ENCODE measurements at regions not wholly inside any gene's neighbourhood (a gene's known extent, or its start where the extent isn't known, plus 50 kb on each side); places are given as distances from the start of the nearest gene placed in this dataset.

DNA sequence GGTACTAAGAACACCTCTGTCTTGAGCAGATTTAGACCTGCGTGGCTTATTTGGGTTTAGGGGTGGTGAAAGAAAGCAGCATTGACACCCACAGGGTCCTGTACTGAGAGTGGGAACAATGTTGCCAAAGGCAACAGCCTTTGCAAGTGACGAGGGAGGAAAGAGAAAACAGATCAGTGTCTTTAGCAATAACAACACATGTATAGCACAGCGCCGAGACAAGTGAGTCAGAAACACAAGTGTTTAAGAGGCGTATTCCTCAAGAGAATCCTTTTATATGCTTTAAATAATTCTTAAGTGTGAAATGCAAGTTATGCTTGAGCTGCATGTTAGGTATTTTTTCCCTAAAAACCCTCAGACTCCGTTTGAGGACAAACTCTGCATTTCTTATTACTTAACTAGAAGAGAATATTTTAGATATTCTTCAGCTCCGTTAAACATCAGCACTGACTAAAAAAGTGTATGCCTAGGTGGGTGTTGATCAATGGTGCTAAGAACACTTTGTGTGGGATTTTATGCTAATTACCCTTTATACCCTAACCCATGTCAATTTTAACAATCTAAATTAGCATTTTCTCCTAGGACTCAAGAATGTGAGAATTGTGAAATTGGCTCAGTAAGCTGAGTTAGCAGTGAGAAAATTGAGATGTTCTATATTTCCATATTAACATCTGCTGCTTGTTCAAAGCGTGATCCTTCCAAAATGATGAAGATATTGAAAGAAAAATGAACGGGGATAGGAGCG is 1095.4 kb upstream of the CELF2 start:
- dilution Hi-C loops (cut with MboI; ENCODE audit: extremely low pct_ligation_motif_present, low sequenced_read_pairs) = no loop called here
- TF ChIP-seq JUN (IDR thresholded peaks at IDR 0.05; ENCODE audit: borderline replicate concordance, insufficient read depth, insufficient read length, low read depth) (no peak), EZH2 (IDR thresholded peaks at IDR 0.05; ENCODE audit: borderline replicate concordance, low read depth, low read length, severe bottlenecking) (no peak), FOS (IDR thresholded peaks at IDR 0.05; ENCODE audit: borderline replicate concordance, insufficient read depth, low read length) (no peak), MYC (IDR thresholded peaks at IDR 0.05; ENCODE audit: low read depth, low read length) (no peak), CTCF (IDR thresholded peaks at IDR 0.05; ENCODE audit: extremely low read depth in 1 of 2, insufficient read depth in 1 of 2, low read depth in 1 of 2, low read length in 2 of 2) (no peak), GATA2 (IDR thresholded peaks at IDR 0.05; ENCODE audit: insufficient read depth, insufficient read length, low read depth, low read length) (no peak)
- TF ChIP-seq, protein P1, sequence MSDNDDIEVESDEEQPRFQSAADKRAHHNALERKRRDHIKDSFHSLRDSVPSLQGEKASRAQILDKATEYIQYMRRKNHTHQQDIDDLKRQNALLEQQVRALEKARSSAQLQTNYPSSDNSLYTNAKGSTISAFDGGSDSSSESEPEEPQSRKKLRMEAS (IDR thresholded peaks at IDR 0.05; ENCODE audit: insufficient read depth, insufficient read length) = no peak
- no TSS peak for BruUV-seq (replicated peaks)
- no peaks in the 10 kb centered on the region for H3K27me3 ChIP-seq (ENCODE audit: control insufficient read depth in 2 of 2, insufficient read depth in 2 of 2, low read length in 2 of 2)
- H2AFZ ChIP-seq (ENCODE audit: low read depth, low read length) = no peak overlapping the region
- no peak for DNase-seq (ENCODE audit: low read depth, low spot score)
- CTCF ChIA-PET = no interaction called here
- POLR2A ChIA-PET = no interaction called here
- H3K27ac ChIP-seq (ENCODE audit: insufficient read depth, low read depth, low read length) = no peak overlapping the region
- no peaks in the 10 kb centered on the region for H3K4me1 ChIP-seq (ENCODE audit: control insufficient read depth, extremely low read depth, insufficient read depth, low read length)
- H3K9ac ChIP-seq (replicated peaks; ENCODE audit: extremely low read depth, insufficient read depth, low read length) = no peak overlapping the region
- H3K4me2 ChIP-seq (ENCODE audit: insufficient read depth, low read length) = no peak overlapping the region
- no peak for FAIRE-seq
- no peaks in the 10 kb centered on the region for H3K9me1 ChIP-seq (replicated peaks; ENCODE audit: control insufficient read depth, extremely low read depth, insufficient read depth, low read length)
- intact Hi-C loops (cut with micrococcal nuclease) = no loop called here
- H3K4me3 ChIP-seq (replicated peaks in 1 of 3; ENCODE audit: insufficient read depth in 1 of 3, low read depth in 1 of 3, low read length in 3 of 3) = no peak overlapping the region
- H3K36me3 ChIP-seq (ENCODE audit: control insufficient read depth in 2 of 2, extremely low read depth in 1 of 2, insufficient read depth in 2 of 2, low read length in 2 of 2) = no peaks in the 10 kb centered on the region
- no peaks in the 10 kb centered on the region for H3K79me2 ChIP-seq (ENCODE audit: control insufficient read depth, insufficient read depth, low read length)
- H3K9me3 ChIP-seq (replicated peaks; ENCODE audit: control insufficient read depth, insufficient read depth, low read length) = peaks cover 2% of the 10 kb centered on the region
- no peaks in the 10 kb centered on the region for H4K20me1 ChIP-seq (replicated peaks; ENCODE audit: control insufficient read depth, extremely low read depth, insufficient read depth, low read length)

Data from endothelial cell of umbilical vein (primary cell).